ENCODE measurements at regions not wholly inside any gene's neighbourhood (a gene's known extent, or its start where the extent isn't known, plus 50 kb on each side); places are given as distances from the start of the nearest gene placed in this dataset.

- Histone ChIP-seq H4K20me1 (ENCODE audit: control insufficient read depth, insufficient read depth, low read length, poor library complexity, severe bottlenecking) (no peaks in the 10 kb centered on the region), H3K27me3 (replicated peaks in 1 of 4; ENCODE audit: control extremely low read depth in 1 of 4, control insufficient read depth in 3 of 4, insufficient read depth in 4 of 4, low read length in 3 of 4) (no peaks in the 10 kb centered on the region), H3K4me3 (ENCODE audit: control extremely low read depth in 1 of 5, extremely low read depth in 1 of 5, insufficient read depth in 1 of 5, low read depth in 2 of 5, low read length in 4 of 5) (no peak overlapping the region), H3K36me3 (replicated peaks in 1 of 2; ENCODE audit: control extremely low read depth in 1 of 2, control insufficient read depth in 1 of 2, extremely low read depth in 1 of 2, insufficient read depth in 2 of 2, low read length in 1 of 2) (no peaks in the 10 kb centered on the region), H3K4me1 (ENCODE audit: control insufficient read depth in 2 of 2, insufficient read depth in 2 of 2, low read length in 2 of 2) (no peaks in the 10 kb centered on the region), H3K9me3 (ENCODE audit: control extremely low read depth in 1 of 3, control insufficient read depth in 2 of 3, insufficient read depth in 1 of 3, low read length in 2 of 3) (no peaks in the 10 kb centered on the region), H3K9ac (ENCODE audit: low read length) (no peak overlapping the region), H3K4me2 (replicated peaks; ENCODE audit: low read depth, low read length, poor library complexity, severe bottlenecking) (no peak overlapping the region), H3K79me2 (ENCODE audit: control insufficient read depth, insufficient read depth, low read length) (no peaks in the 10 kb centered on the region), H2AFZ (ENCODE audit: insufficient read depth, low read depth, low read length, poor library complexity, severe bottlenecking) (no peak overlapping the region), H3K27ac (ENCODE audit: low read length in 2 of 2) (no peak overlapping the region)
- Mint-ChIP-seq H3K4me3 (no peak overlapping the region), H3K27ac (no peak overlapping the region), H3K4me1 (no peaks in the 10 kb centered on the region), H3K9me3 (ENCODE audit: insufficient read depth) (no peaks in the 10 kb centered on the region), H3K27me3 (no peaks in the 10 kb centered on the region)
- DNase-seq (no peak), ATAC-seq (ENCODE audit: low read depth) (no peak)
- ChIA-PET POLR2A (no interaction called here), CTCF (no interaction called here)
- WGBS (ENCODE audit: insufficient coverage): no CpG with 5 or more reads among the region's 3 CpGs
- TF ChIP-seq EZH2 (IDR thresholded peaks at IDR 0.05; ENCODE audit: borderline replicate concordance, insufficient read depth, low read depth, low read length, poor library complexity, severe bottlenecking): no peak
- no peak for TF ChIP-seq CTCF (IDR thresholded peaks at IDR 0.05)
- intact Hi-C loops (cut with micrococcal nuclease): no loop called here
Measured at GRCh38 chr3:171535133-171535532, 74.9 kb upstream of the TNIK start.

GRCh38 chr3:171533702-171534101, 73.5 kb upstream of the TNIK start:
- ATAC-seq (ENCODE audit: low read depth) (no peak), DNase-seq (no peak)
- intact Hi-C loops (cut with micrococcal nuclease): no loop called here
- Histone ChIP-seq H3K4me2 (replicated peaks; ENCODE audit: low read depth, low read length, poor library complexity, severe bottlenecking) (no peak overlapping the region), H3K9me3 (ENCODE audit: control extremely low read depth in 1 of 3, control insufficient read depth in 2 of 3, insufficient read depth in 1 of 3, low read length in 2 of 3) (no peaks in the 10 kb centered on the region), H2AFZ (ENCODE audit: insufficient read depth, low read depth, low read length, poor library complexity, severe bottlenecking) (no peak overlapping the region), H3K4me3 (ENCODE audit: control extremely low read depth in 1 of 5, extremely low read depth in 1 of 5, insufficient read depth in 1 of 5, low read depth in 2 of 5, low read length in 4 of 5) (no peak overlapping the region), H4K20me1 (ENCODE audit: control insufficient read depth, insufficient read depth, low read length, poor library complexity, severe bottlenecking) (no peaks in the 10 kb centered on the region), H3K36me3 (replicated peaks in 1 of 2; ENCODE audit: control extremely low read depth in 1 of 2, control insufficient read depth in 1 of 2, extremely low read depth in 1 of 2, insufficient read depth in 2 of 2, low read length in 1 of 2) (no peaks in the 10 kb centered on the region), H3K4me1 (ENCODE audit: control insufficient read depth in 2 of 2, insufficient read depth in 2 of 2, low read length in 2 of 2) (no peaks in the 10 kb centered on the region), H3K79me2 (ENCODE audit: control insufficient read depth, insufficient read depth, low read length) (no peaks in the 10 kb centered on the region), H3K27ac (ENCODE audit: low read length in 2 of 2) (no peak overlapping the region), H3K9ac (ENCODE audit: low read length) (no peak overlapping the region), H3K27me3 (replicated peaks in 1 of 4; ENCODE audit: control extremely low read depth in 1 of 4, control insufficient read depth in 3 of 4, insufficient read depth in 4 of 4, low read length in 3 of 4) (no peaks in the 10 kb centered on the region)
- WGBS (ENCODE audit: insufficient coverage): 100% methylated on average over 2 of the region's 2 CpGs
- H3K4me1 Mint-ChIP-seq: no peaks in the 10 kb centered on the region
- H3K9me3 Mint-ChIP-seq (ENCODE audit: insufficient read depth): no peaks in the 10 kb centered on the region
- CTCF ChIA-PET: interaction anchor here (0.7 kb wide), 1 partner anchor 927 kb away, joined by 3 read pairs; no protein-coding TSS in a partner anchor
- H3K4me3 Mint-ChIP-seq: no peak overlapping the region
- H3K27ac Mint-ChIP-seq: no peak overlapping the region
- POLR2A ChIA-PET: no interaction called here
- H3K27me3 Mint-ChIP-seq: no peaks in the 10 kb centered on the region
- TF ChIP-seq CTCF (IDR thresholded peaks at IDR 0.05): no peak
